HG02642 (cell line): ENCODE measurements at regions not wholly inside any gene's neighbourhood (a gene's known extent, or its start where the extent isn't known, plus 50 kb on each side); places are given as distances from the start of the nearest gene placed in this dataset.
A peak's percentile ranks its signal among the peaks of the same experiment; 100 is the strongest.

Source experiments
- ATAC-seq: cut with Tn5 transposase; IDR thresholded peaks from one replicate; pipeline ENCODE4 v1.9.1; 2021; ENCODE audit warnings: mild to moderate bottlenecking; ENCODE audit not compliant: unreplicated experiment, poor library complexity

- ATAC-seq: peak; percentile 25
These were observed 65.6 kb upstream of the POLG start for GRCh38 chr15:89400116-89400781.

- peak; percentile 72 for ATAC-seq
These were observed 64.9 kb upstream of the POLG start for GRCh38 chr15:89399238-89400115.

- ATAC-seq: no peak
These were observed 64.2 kb upstream of the POLG start for GRCh38 chr15:89398896-89399237.

GRCh38 chr15:89397653-89398023 lies 63.0 kb upstream of the POLG start:
- no peak for ATAC-seq

GRCh38 chr15:89396723-89397652 lies 62.4 kb upstream of the POLG start:
- ATAC-seq: no peak

- no peak for ATAC-seq
These were observed 61.4 kb upstream of the POLG start for GRCh38 chr15:89395996-89396395.

- ATAC-seq: no peak
These were observed 60.8 kb upstream of the POLG start for GRCh38 chr15:89395461-89395871.

GRCh38 chr15:89395031-89395430 lies 60.4 kb upstream of the POLG start:
- no peak for ATAC-seq

- no peak for ATAC-seq
These were observed 58.4 kb upstream of the POLG start for GRCh38 chr15:89393056-89393455.

- no peak for ATAC-seq
These were observed 57.1 kb upstream of the POLG start for GRCh38 chr15:89391685-89392257.

- ATAC-seq: no peak
These were observed 55.4 kb upstream of the POLG start for GRCh38 chr15:89389841-89390603.

- ATAC-seq: no peak
These were observed 52.7 kb upstream of the POLG start for GRCh38 chr15:89387140-89387903.

- no peak for ATAC-seq
These were observed 51.1 kb upstream of the POLG start for GRCh38 chr15:89385596-89386331.
